ENCODE measurements at regions not wholly inside any gene's neighbourhood (a gene's known extent, or its start where the extent isn't known, plus 50 kb on each side); places are given as distances from the start of the nearest gene placed in this dataset.

GRCh38 chr10:43871545-43871944 is 222.9 kb upstream of the ZNF32 start (continued):
- no peak for TF ChIP-seq ZNF274 (IDR thresholded peaks at IDR 0.05; ENCODE audit: low read depth, low read length)
- no peak for TF ChIP-seq CTCF (IDR thresholded peaks at IDR 0.05 in 2 of 3, conservative IDR thresholded peaks at IDR 0.05 in 1 of 3; ENCODE audit: borderline replicate concordance in 1 of 3, insufficient read depth in 1 of 3, low read depth in 2 of 3, low read length in 2 of 3)
- TF ChIP-seq POLR2A (IDR thresholded peaks at IDR 0.05; ENCODE audit: borderline replicate concordance, extremely low read depth, insufficient read depth, insufficient read length), result no peak
- no peak for TF ChIP-seq SP1 (IDR thresholded peaks at IDR 0.05; ENCODE audit: low read depth)
- no peak for TF ChIP-seq FOSL1 (IDR thresholded peaks at IDR 0.05; ENCODE audit: low read depth)

GRCh38 chr10:43870968-43871439 is 222.3 kb upstream of the ZNF32 start:
- ChIA-PET CTCF (no interaction called here), POLR2A (no interaction called here), RAD21 (ENCODE audit: low non-redundant PET in 1 of 2, low total read pairs in 2 of 2, uncharacterized antibody in 2 of 2, unreplicated experiment in 2 of 2) (no interaction called here)
- H3K4me1 ChIP-seq (ENCODE audit: control insufficient read depth in 1 of 2, insufficient read depth in 2 of 2, low read length in 2 of 2), result no peaks in the 10 kb centered on the region
- DNase-seq (ENCODE audit: low read depth, low spot score) (no peak), ATAC-seq (no peak)
- no peaks in the 10 kb centered on the region for H4K20me1 ChIP-seq (ENCODE audit: insufficient read depth)
- H3K79me2 ChIP-seq (ENCODE audit: insufficient read depth, low read length), result no peaks in the 10 kb centered on the region
- no TSS peak for BruUV-seq (replicated peaks)
- peaks cover 10% of the 10 kb centered on the region for H3K27me3 ChIP-seq (ENCODE audit: insufficient read depth, low read length)
- H3K9ac ChIP-seq (ENCODE audit: low read length), result no peak overlapping the region
- H3K9me2 ChIP-seq (ENCODE audit: insufficient read depth), result no peaks in the 10 kb centered on the region
- no peak overlapping the region for H2AFZ ChIP-seq (ENCODE audit: low read depth, low read length, poor library complexity, severe bottlenecking)
- H3K4me2 ChIP-seq (ENCODE audit: low read length), result no peak overlapping the region
- H3K27ac ChIP-seq (ENCODE audit: low read depth, low read length), result no peak overlapping the region
- intact Hi-C loops (cut with micrococcal nuclease), result no loop called here
- H3K9me3 ChIP-seq (ENCODE audit: control insufficient read depth in 1 of 2, insufficient read depth in 1 of 2, low read depth in 1 of 2, low read length in 2 of 2), result no peaks in the 10 kb centered on the region
- no peak overlapping the region for H3K4me3 ChIP-seq (replicated peaks in 1 of 2; ENCODE audit: low read depth in 1 of 2, low read length in 2 of 2)
- H3K36me3 ChIP-seq (ENCODE audit: control insufficient read depth in 1 of 2, insufficient read depth in 2 of 2, low read length in 2 of 2), result no peaks in the 10 kb centered on the region
- TF ChIP-seq EZH2 (IDR thresholded peaks at IDR 0.05), result no peak
- TF ChIP-seq SIN3A (IDR thresholded peaks at IDR 0.05; ENCODE audit: low read depth), result no peak
- TF ChIP-seq RAD21 (IDR thresholded peaks at IDR 0.05; ENCODE audit: low read depth), result no peak
- no peak for TF ChIP-seq ELF1 (IDR thresholded peaks at IDR 0.05; ENCODE audit: borderline replicate concordance, low read depth)
- no peak for TF ChIP-seq JUND (IDR thresholded peaks at IDR 0.05)
- no peak for TF ChIP-seq REST (IDR thresholded peaks at IDR 0.05; ENCODE audit: low read depth)
- TF ChIP-seq EZH2phosphoT487 (IDR thresholded peaks at IDR 0.05; ENCODE audit: borderline replicate concordance), result no peak
- no peak for TF ChIP-seq MAX (IDR thresholded peaks at IDR 0.05)
- no peak for TF ChIP-seq ZBTB33 (IDR thresholded peaks at IDR 0.05; ENCODE audit: extremely low read depth, insufficient replicate concordance, low read length)
- no peak for TF ChIP-seq POLR2A (IDR thresholded peaks at IDR 0.05; ENCODE audit: borderline replicate concordance, extremely low read depth, insufficient read depth, insufficient read length)
- TF ChIP-seq CTCF (IDR thresholded peaks at IDR 0.05 in 2 of 3, conservative IDR thresholded peaks at IDR 0.05 in 1 of 3; ENCODE audit: borderline replicate concordance in 1 of 3, insufficient read depth in 1 of 3, low read depth in 2 of 3, low read length in 2 of 3), result no peak
- TF ChIP-seq ATF3 (IDR thresholded peaks at IDR 0.05), result no peak

All from HCT116 (cell line).